Natural killer cell treated with Interleukin-12 subunit alpha and Interleukin-12 subunit beta and Interleukin-15 and Interleukin-18, amount 100 ng/mL, for 72 hours (primary cell): ENCODE measurements at regions not wholly inside any gene's neighbourhood (a gene's known extent, or its start where the extent isn't known, plus 50 kb on each side); places are given as distances from the start of the nearest gene placed in this dataset.

Experiments used
- ATAC-seq, 2 donors: fragments of 150-1000 bp; cut with Tn5 transposase in 1 of 2; sonication (Bioruptor Pico), chemical (Tn5 transposase) in 1 of 2; 2 replicates each; pipeline ENCODE4 v1.10.0; 2021
- DNase-seq: peaks from one replicate; pipeline ENCODE4 v3.0.0; 2022; ENCODE audit warnings: low spot score
- H3K27ac Mint-ChIP-seq, 2 donors: 1 replicate in 1 of 2; 2 replicates in 1 of 2; pipeline ENCODE4 v1.8.0; 2022; ENCODE audit warnings: mixed read lengths in 2 of 2, mild to moderate bottlenecking in 1 of 2, moderate library complexity in 1 of 2
- H3K27me3 Mint-ChIP-seq, 2 donors: 1 replicate in 1 of 2; 2 replicates in 1 of 2; pipeline ENCODE4 v1.8.0; 2022; ENCODE audit warnings: mixed read lengths in 2 of 2
- H3K36me3 Mint-ChIP-seq: one replicate; pipeline ENCODE4 v1.8.0; 2022; ENCODE audit warnings: mixed read lengths
- H3K4me1 Mint-ChIP-seq, 2 donors: 1 replicate in 1 of 2; 2 replicates in 1 of 2; pipeline ENCODE4 v1.8.0; 2022; ENCODE audit warnings: low read depth in 2 of 2, mixed read lengths in 2 of 2, mild to moderate bottlenecking in 1 of 2
- H3K4me3 Mint-ChIP-seq: one replicate; pipeline ENCODE4 v1.8.0; 2022; ENCODE audit warnings: mixed read lengths
- H3K9me3 Mint-ChIP-seq: 2 replicates; pipeline ENCODE4 v1.8.0; 2022; ENCODE audit warnings: mixed read lengths

GRCh38 chr2:883803-884748, 66.6 kb upstream of the SNTG2 start:
- no peak overlapping the region for H3K4me3 Mint-ChIP-seq
- no peak overlapping the region for H3K27ac Mint-ChIP-seq
- peaks cover 0 to 3% of the 10 kb centered on the region in 2 donors for H3K4me1 Mint-ChIP-seq
- H3K27me3 Mint-ChIP-seq = peaks cover 35 to 36% of the 10 kb centered on the region in 2 donors
- no peak for ATAC-seq
- no peaks in the 10 kb centered on the region for H3K36me3 Mint-ChIP-seq
- no peaks in the 10 kb centered on the region for H3K9me3 Mint-ChIP-seq
- DNase-seq = no peak

GRCh38 chr2:883260-883802, 67.3 kb upstream of the SNTG2 start:
- DNase-seq = no peak
- Mint-ChIP-seq H3K4me3 (no peak overlapping the region), H3K36me3 (no peaks in the 10 kb centered on the region)

GRCh38 chr2:881204-881918, 69.3 kb upstream of the SNTG2 start:
- H3K27ac Mint-ChIP-seq = no peak overlapping the region
- H3K36me3 Mint-ChIP-seq = no peaks in the 10 kb centered on the region
- H3K4me3 Mint-ChIP-seq = no peak overlapping the region
- no peak for ATAC-seq
- H3K27me3 Mint-ChIP-seq = peaks cover 36 to 37% of the 10 kb centered on the region in 2 donors
- no peak for DNase-seq
- no peaks in the 10 kb centered on the region for H3K9me3 Mint-ChIP-seq
- peaks cover 0 to 6% of the 10 kb centered on the region in 2 donors for H3K4me1 Mint-ChIP-seq

More at GRCh38 chr2:883260-883802, 67.3 kb upstream of the SNTG2 start:
- H3K4me1 Mint-ChIP-seq = peaks cover 0 to 6% of the 10 kb centered on the region in 2 donors
- H3K9me3 Mint-ChIP-seq = no peaks in the 10 kb centered on the region
- no peak for ATAC-seq
- H3K27ac Mint-ChIP-seq = no peak overlapping the region
- H3K27me3 Mint-ChIP-seq = peaks cover 36 to 38% of the 10 kb centered on the region in 2 donors

- H3K4me1 Mint-ChIP-seq = peaks cover 0 to 6% of the 10 kb centered on the region in 2 donors
- no peak for DNase-seq
- ATAC-seq = no peak
- H3K27ac Mint-ChIP-seq = no peak overlapping the region
- H3K4me3 Mint-ChIP-seq = no peak overlapping the region
- H3K27me3 Mint-ChIP-seq = peaks cover 36 to 37% of the 10 kb centered on the region in 2 donors
- no peaks in the 10 kb centered on the region for H3K36me3 Mint-ChIP-seq
- H3K9me3 Mint-ChIP-seq = no peaks in the 10 kb centered on the region
Observed at GRCh38 chr2:880201-880970, 70.3 kb upstream of the SNTG2 start.

- Mint-ChIP-seq H3K9me3 (no peaks in the 10 kb centered on the region), H3K27me3 (peaks cover 29% of the 10 kb centered on the region in 2 donors), H3K27ac (no peak overlapping the region), H3K4me1 (peaks cover 0 to 6% of the 10 kb centered on the region in 2 donors), H3K4me3 (no peak overlapping the region), H3K36me3 (no peaks in the 10 kb centered on the region)
- no peak for ATAC-seq
- DNase-seq = no peak
Observed at GRCh38 chr2:879540-879939, 71.1 kb upstream of the SNTG2 start.

- Mint-ChIP-seq H3K4me1 (peaks cover 0 to 3% of the 10 kb centered on the region in 2 donors), H3K27ac (no peak overlapping the region)
- peak in 1 of 2 donors; percentile 25 for ATAC-seq
Observed at GRCh38 chr2:878245-878930, 72.3 kb upstream of the SNTG2 start.

GRCh38 chr2:877747-878146, 72.9 kb upstream of the SNTG2 start:
- Mint-ChIP-seq H3K4me1 (peaks cover 0 to 3% of the 10 kb centered on the region in 2 donors), H3K27ac (no peak overlapping the region), H3K27me3 (peaks cover 11 to 20% of the 10 kb centered on the region in 2 donors), H3K4me3 (no peak overlapping the region), H3K9me3 (no peaks in the 10 kb centered on the region), H3K36me3 (no peaks in the 10 kb centered on the region)
- DNase-seq (no peak), ATAC-seq (no peak)

More at GRCh38 chr2:878245-878930, 72.3 kb upstream of the SNTG2 start:
- Mint-ChIP-seq H3K9me3 (no peaks in the 10 kb centered on the region), H3K36me3 (no peaks in the 10 kb centered on the region), H3K4me3 (no peak overlapping the region), H3K27me3 (peaks cover 17 to 22% of the 10 kb centered on the region in 2 donors)
- DNase-seq = no peak

- no peaks in the 10 kb centered on the region for H3K9me3 Mint-ChIP-seq
- no peak overlapping the region for H3K4me3 Mint-ChIP-seq
- no peaks in the 10 kb centered on the region for H3K36me3 Mint-ChIP-seq
- ATAC-seq (no peak), DNase-seq (no peak)
- H3K27me3 Mint-ChIP-seq = peaks cover 0 to 16% of the 10 kb centered on the region in 2 donors
- H3K27ac Mint-ChIP-seq = no peak overlapping the region
- H3K4me1 Mint-ChIP-seq = peaks cover 0 to 3% of the 10 kb centered on the region in 2 donors
Observed at GRCh38 chr2:875687-876615, 74.7 kb upstream of the SNTG2 start.

- Mint-ChIP-seq H3K27ac (no peak overlapping the region), H3K36me3 (no peaks in the 10 kb centered on the region), H3K4me3 (no peak overlapping the region), H3K9me3 (no peaks in the 10 kb centered on the region), H3K27me3 (peaks cover 0 to 18% of the 10 kb centered on the region in 2 donors), H3K4me1 (peaks cover 0 to 3% of the 10 kb centered on the region in 2 donors)
- ATAC-seq (no peak), DNase-seq (no peak)
Observed at GRCh38 chr2:873651-874580, 76.7 kb upstream of the SNTG2 start.

GRCh38 chr2:873027-873426, 77.6 kb upstream of the SNTG2 start:
- Mint-ChIP-seq H3K36me3 (no peaks in the 10 kb centered on the region), H3K4me1 (no peaks in the 10 kb centered on the region), H3K9me3 (no peaks in the 10 kb centered on the region), H3K4me3 (no peak overlapping the region), H3K27ac (no peak overlapping the region), H3K27me3 (peaks cover 0 to 11% of the 10 kb centered on the region in 2 donors)
- no peak for ATAC-seq
- no peak for DNase-seq

GRCh38 chr2:871926-872680, 78.5 kb upstream of the SNTG2 start:
- peaks cover 0 to 14% of the 10 kb centered on the region in 2 donors for H3K27me3 Mint-ChIP-seq
- no peak overlapping the region for H3K27ac Mint-ChIP-seq
- DNase-seq = no peak

More at GRCh38 chr2:871926-872680, 78.5 kb upstream of the SNTG2 start:
- Mint-ChIP-seq H3K4me3 (no peak overlapping the region), H3K36me3 (no peaks in the 10 kb centered on the region), H3K4me1 (no peaks in the 10 kb centered on the region), H3K9me3 (no peaks in the 10 kb centered on the region)
- peak; percentile 35 to 40 for ATAC-seq
